ENCODE measurements at regions not wholly inside any gene's neighbourhood (a gene's known extent, or its start where the extent isn't known, plus 50 kb on each side); places are given as distances from the start of the nearest gene placed in this dataset.

- H3K4me2 ChIP-seq (ENCODE audit: low read length) = no peak overlapping the region
- no peaks in the 10 kb centered on the region for H3K9me2 ChIP-seq (ENCODE audit: insufficient read depth, low read length)
- no peaks in the 10 kb centered on the region for H4K20me1 ChIP-seq (ENCODE audit: insufficient read depth)
- TF ChIP-seq RAD21 (conservative IDR thresholded peaks at IDR 0.05) (no peak), TAF1 (IDR thresholded peaks at IDR 0.05; ENCODE audit: low read depth) (no peak), EP300 (conservative IDR thresholded peaks at IDR 0.05; ENCODE audit: poor library complexity, severe bottlenecking) (no peak), POLR2AphosphoS5 (IDR thresholded peaks at IDR 0.05) (no peak)
- no peaks in the 10 kb centered on the region for H3K79me2 ChIP-seq (replicated peaks; ENCODE audit: insufficient read depth, low read length)
- no peak overlapping the region for H3K27ac ChIP-seq (ENCODE audit: low read length)
- no peaks in the 10 kb centered on the region for H3F3A ChIP-seq (ENCODE audit: insufficient read depth, low read length, poor library complexity, severe bottlenecking)
- no peak overlapping the region for H3K4me3 ChIP-seq (ENCODE audit: low read length)
- H3K9me3 ChIP-seq (ENCODE audit: low read length) = no peaks in the 10 kb centered on the region
- no peaks in the 10 kb centered on the region for H3K36me3 ChIP-seq (ENCODE audit: insufficient read depth, low read length)
- H3K9ac ChIP-seq (ENCODE audit: low read length) = no peak overlapping the region
- H2AFZ ChIP-seq (ENCODE audit: low read depth, low read length) = no peak overlapping the region
- no peaks in the 10 kb centered on the region for H3K27me3 ChIP-seq (ENCODE audit: insufficient read depth, low read depth, low read length)
These were observed 258.3 kb upstream of the CXCR4 start for GRCh38 chr2:136376211-136376610.

DNA sequence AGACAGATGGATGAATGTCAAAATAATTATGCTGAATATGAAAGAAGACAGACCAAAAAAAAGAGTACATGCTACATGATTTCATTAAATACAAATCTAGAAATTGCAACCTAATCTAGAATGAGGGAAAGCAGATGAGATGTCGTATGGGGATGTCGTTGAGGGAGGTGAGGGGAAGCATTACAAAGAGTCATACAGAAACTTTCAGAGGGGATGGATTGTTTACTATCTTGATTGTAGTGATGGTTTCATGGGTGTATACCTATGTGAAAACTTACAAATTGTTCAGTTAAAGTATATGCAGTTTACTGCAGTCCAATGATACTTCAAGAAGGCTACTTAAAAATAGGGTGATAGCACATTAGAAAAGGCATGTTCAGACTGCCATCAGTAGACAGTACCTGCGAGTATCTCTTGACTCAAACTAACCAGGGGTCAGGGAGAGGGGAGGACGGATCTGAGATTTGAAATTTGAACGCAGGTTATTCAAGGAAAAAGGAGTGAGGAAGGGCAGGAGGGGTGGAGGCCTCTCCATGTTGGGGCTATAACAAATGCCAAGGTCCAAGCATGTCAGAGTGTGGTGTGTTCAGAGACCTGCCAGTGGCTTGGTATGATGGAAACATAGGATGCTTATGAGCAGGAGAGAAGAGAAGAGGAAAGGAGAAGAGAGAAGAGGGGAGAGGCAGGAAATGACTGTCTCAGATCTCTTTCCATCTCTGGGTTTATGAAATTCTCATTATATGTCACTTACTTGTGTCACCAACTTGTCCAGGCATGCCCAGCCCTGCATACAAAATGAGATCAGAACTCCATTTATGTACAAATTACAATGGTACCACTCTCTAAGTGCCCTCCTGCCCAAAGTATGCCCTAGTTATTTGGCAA, 257.3 kb upstream of the CXCR4 start:
- Histone ChIP-seq H4K20me1 (ENCODE audit: insufficient read depth) (no peaks in the 10 kb centered on the region), H3K27me3 (ENCODE audit: insufficient read depth, low read depth, low read length) (no peaks in the 10 kb centered on the region), H3K4me2 (ENCODE audit: low read length) (no peak overlapping the region), H3K9ac (ENCODE audit: low read length) (no peak overlapping the region), H3K36me3 (ENCODE audit: insufficient read depth, low read length) (no peaks in the 10 kb centered on the region), H3K27ac (ENCODE audit: low read length) (no peak overlapping the region), H2AFZ (ENCODE audit: low read depth, low read length) (no peak overlapping the region), H3K79me2 (replicated peaks; ENCODE audit: insufficient read depth, low read length) (no peaks in the 10 kb centered on the region), H3K4me3 (ENCODE audit: low read length) (no peak overlapping the region), H3K9me3 (ENCODE audit: low read length) (no peaks in the 10 kb centered on the region), H3K9me2 (ENCODE audit: insufficient read depth, low read length) (no peaks in the 10 kb centered on the region), H3F3A (ENCODE audit: insufficient read depth, low read length, poor library complexity, severe bottlenecking) (no peaks in the 10 kb centered on the region)
- TF ChIP-seq SMC3 (conservative IDR thresholded peaks at IDR 0.05; ENCODE audit: poor library complexity) (no peak), POLR2AphosphoS5 (IDR thresholded peaks at IDR 0.05) (no peak)

DNA sequence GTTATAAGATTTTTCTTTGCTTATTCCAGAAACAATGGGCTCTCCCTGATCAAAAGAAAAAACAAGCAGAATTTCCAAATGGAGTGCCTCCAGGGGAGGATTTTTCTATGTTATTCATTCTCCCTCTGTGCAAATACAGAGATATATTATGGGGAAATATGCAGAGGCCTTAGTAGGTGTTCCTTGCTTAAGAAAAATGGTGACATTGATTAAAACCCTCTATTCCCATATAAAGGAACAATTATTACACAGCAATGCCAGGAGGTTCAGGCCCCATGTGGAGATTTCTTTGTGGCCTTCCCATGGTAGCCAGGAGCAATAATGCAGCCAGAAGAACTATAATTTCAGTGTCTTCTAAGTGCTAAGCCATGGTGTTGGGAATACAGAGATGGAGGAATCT, 255.9 kb upstream of the CXCR4 start:
- Histone ChIP-seq H3K9me2 (ENCODE audit: insufficient read depth, low read length) (no peaks in the 10 kb centered on the region), H3F3A (ENCODE audit: insufficient read depth, low read length, poor library complexity, severe bottlenecking) (no peaks in the 10 kb centered on the region), H3K36me3 (ENCODE audit: insufficient read depth, low read length) (no peaks in the 10 kb centered on the region), H4K20me1 (ENCODE audit: insufficient read depth) (no peaks in the 10 kb centered on the region), H3K79me2 (replicated peaks; ENCODE audit: insufficient read depth, low read length) (no peaks in the 10 kb centered on the region), H3K9ac (ENCODE audit: low read length) (no peak overlapping the region), H3K9me3 (ENCODE audit: low read length) (no peaks in the 10 kb centered on the region), H3K27me3 (ENCODE audit: insufficient read depth, low read depth, low read length) (no peaks in the 10 kb centered on the region), H3K4me3 (ENCODE audit: low read length) (no peak overlapping the region), H3K27ac (ENCODE audit: low read length) (no peak overlapping the region), H3K4me2 (ENCODE audit: low read length) (no peak overlapping the region), H2AFZ (ENCODE audit: low read depth, low read length) (no peak overlapping the region)
- TF ChIP-seq POLR2AphosphoS5 (IDR thresholded peaks at IDR 0.05) (no peak), MXI1 (conservative IDR thresholded peaks at IDR 0.05; ENCODE audit: poor library complexity, severe bottlenecking) (no peak), TAF1 (IDR thresholded peaks at IDR 0.05; ENCODE audit: low read depth) (no peak), SMC3 (conservative IDR thresholded peaks at IDR 0.05; ENCODE audit: poor library complexity) (no peak), EP300 (conservative IDR thresholded peaks at IDR 0.05; ENCODE audit: poor library complexity, severe bottlenecking) (no peak), RAD21 (conservative IDR thresholded peaks at IDR 0.05) (no peak), EZH2 (IDR thresholded peaks at IDR 0.05; ENCODE audit: borderline replicate concordance, insufficient read depth, low read length, poor library complexity, severe bottlenecking) (no peak), CTCF (IDR thresholded peaks at IDR 0.05; ENCODE audit: poor library complexity, severe bottlenecking) (no peak)
- TF ChIP-seq, protein P1, sequence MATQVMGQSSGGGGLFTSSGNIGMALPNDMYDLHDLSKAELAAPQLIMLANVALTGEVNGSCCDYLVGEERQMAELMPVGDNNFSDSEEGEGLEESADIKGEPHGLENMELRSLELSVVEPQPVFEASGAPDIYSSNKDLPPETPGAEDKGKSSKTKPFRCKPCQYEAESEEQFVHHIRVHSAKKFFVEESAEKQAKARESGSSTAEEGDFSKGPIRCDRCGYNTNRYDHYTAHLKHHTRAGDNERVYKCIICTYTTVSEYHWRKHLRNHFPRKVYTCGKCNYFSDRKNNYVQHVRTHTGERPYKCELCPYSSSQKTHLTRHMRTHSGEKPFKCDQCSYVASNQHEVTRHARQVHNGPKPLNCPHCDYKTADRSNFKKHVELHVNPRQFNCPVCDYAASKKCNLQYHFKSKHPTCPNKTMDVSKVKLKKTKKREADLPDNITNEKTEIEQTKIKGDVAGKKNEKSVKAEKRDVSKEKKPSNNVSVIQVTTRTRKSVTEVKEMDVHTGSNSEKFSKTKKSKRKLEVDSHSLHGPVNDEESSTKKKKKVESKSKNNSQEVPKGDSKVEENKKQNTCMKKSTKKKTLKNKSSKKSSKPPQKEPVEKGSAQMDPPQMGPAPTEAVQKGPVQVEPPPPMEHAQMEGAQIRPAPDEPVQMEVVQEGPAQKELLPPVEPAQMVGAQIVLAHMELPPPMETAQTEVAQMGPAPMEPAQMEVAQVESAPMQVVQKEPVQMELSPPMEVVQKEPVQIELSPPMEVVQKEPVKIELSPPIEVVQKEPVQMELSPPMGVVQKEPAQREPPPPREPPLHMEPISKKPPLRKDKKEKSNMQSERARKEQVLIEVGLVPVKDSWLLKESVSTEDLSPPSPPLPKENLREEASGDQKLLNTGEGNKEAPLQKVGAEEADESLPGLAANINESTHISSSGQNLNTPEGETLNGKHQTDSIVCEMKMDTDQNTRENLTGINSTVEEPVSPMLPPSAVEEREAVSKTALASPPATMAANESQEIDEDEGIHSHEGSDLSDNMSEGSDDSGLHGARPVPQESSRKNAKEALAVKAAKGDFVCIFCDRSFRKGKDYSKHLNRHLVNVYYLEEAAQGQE (IDR thresholded peaks at IDR 0.05; ENCODE audit: borderline replicate concordance) = no peak

Data from neural cell (in vitro differentiated cells).